Stimulated activated naive CD8-positive, alpha-beta T cell treated with anti-CD3 and anti-CD28 coated beads, Interleukin-15, Interleukin-2, amounts not matched to agents 100 U/mL and 50 U/mL, for 24 hours (primary cell): ENCODE measurements at regions not wholly inside any gene's neighbourhood (a gene's known extent, or its start where the extent isn't known, plus 50 kb on each side); places are given as distances from the start of the nearest gene placed in this dataset.

Source experiments
- ATAC-seq: fragments of 150-1000 bp; cut with Tn5 transposase; one replicate; pipeline ENCODE4 v1.10.0; 2021
- DNase-seq: peaks from one replicate; pipeline ENCODE4 v3.0.0; 2021

DNA sequence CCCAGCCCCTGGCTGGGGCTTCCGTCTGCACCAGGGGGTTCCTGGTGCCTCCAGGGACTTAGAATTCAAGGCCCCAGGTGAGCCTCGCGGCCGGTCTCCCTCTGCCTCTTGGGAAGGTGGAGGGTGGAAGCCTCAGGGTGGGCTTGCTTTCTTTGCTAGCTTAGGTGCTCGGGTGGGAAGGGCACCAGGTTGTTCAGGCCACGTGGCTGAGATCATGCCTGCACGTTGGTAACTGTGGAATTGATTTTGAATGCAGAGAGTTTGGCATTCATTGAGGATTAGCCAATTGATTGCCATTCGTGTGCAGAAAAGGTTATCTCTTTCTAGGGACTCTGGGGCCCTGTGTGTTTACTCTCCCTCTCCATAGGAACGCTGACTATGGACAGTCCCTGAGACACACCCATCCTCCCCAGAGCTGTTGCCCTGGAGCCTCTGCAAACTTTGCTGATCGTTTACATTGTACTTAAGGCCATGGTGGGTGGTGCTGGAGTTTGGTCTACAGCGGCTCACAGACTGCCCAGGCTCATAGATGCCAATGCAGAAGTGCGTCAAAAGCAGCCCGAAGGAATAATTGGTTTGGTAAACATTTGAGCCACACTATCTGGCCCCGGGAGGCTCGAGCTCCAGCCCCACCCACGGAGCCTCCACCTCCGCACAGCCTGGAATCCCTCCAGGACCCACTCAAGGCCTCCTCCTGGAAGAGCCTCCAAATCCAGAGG lies 1457.7 kb downstream of the BRD1 start:
- DNase-seq (no peak), ATAC-seq (no peak)

DNA sequence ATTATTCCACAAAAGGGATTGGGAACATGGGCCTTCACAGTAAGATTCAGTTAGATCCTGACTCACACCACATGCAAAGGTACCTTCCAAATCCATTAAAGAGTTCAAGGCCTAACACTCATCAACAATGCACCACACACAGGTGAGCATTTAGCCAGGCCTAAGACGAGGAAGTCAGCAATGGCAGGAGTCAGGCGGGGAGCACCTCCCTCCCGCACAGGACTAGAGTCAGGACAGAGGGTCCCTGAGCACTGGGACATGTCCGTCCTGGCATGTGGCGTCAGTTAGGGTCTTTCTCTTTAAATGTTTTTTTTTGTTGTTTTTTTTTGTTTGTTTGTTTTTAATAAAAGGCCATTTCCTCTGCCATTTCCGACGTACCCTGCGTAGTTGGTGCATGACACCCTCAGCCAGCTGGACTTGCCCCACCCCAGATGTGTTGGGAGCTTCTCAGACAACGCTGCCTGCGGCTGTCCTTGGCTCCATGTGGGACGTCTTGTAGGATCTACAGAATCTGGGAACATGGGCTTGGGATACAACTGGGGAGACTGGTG lies 1458.6 kb downstream of the BRD1 start:
- DNase-seq: no peak
- ATAC-seq: no peak

DNA sequence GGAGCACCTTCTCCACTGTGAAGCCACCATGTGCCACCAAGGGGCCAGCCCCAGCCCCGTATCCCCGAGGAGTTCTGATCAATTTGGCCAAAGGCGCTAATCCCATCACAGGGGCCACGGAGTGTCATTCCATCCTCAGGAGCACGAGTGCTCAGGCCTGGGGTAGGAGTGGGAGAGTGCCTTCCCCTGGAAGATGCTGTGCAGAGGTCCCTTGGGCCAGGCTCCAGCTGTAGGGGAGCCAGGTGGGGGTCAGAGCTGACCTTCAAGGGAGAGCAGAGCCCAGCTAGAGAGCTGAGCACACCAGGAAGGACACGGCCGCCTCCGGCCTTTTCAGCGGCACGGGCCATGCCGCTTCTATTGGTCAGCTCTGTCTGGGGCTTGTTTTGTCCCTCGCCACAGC lies 1459.9 kb downstream of the BRD1 start:
- DNase-seq: no peak
- ATAC-seq: no peak

DNA sequence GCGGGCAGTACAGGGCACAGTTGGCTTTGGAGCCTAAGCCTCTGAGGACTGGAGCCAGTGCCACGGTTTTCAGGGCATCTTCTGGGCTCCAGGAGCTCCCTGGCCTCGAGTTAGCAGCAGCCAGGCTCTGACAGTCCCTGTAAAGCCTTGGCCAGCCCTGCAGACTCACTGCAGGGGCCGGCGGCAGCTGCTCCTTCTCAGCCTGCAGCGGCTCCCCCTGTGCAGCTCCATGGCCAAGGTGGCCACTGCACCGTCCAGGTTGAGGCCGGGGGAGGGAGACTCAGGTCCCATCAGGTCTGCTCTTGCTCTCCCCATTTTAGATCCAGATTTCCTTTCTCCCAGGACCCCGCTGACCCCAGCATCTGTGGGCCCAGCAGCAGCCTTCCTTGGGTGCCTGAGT lies 1461.1 kb downstream of the BRD1 start:
- ATAC-seq: no peak
- no peak for DNase-seq

DNA sequence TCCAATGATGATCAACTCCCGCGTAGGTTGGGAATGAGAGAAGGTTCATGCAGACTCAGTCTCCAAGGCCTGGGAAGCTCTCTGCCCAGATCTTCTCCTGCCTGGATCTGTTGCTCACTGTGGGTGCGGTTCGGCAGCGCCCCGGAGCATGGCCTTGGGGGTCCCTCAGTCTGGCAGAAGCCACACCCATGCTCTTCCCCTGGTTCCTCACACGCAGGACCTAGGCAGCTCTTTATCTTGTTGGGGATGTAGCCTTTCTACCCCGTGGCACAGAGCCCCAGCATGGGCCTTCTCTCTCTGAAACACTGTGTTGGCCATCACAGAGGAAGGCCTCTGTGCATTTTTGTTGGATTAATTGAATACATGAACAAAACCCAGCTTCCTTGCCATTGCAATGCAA lies 1461.6 kb downstream of the BRD1 start:
- ATAC-seq (no peak), DNase-seq (no peak)

DNA sequence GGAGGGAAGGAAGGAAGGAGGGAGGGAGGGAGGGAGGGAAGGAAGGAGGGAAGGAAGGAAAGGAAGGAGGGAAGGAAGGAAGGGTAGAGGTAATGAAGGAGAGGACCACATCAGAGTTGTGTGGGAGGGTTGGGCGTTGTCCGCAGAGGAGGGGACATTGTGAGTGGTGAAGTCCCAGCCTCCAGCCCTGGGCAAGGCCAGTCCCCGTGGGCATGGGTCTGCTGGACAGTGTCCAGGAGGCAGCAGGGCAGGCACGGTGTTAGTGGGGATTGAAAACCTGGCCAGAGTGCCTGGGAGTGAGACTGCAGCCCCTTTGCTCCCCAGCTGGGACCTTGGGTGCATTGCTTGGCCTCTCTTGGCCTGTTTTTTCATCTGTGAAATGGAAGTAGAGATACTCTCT lies 1462.3 kb downstream of the BRD1 start:
- no peak for ATAC-seq

DNA sequence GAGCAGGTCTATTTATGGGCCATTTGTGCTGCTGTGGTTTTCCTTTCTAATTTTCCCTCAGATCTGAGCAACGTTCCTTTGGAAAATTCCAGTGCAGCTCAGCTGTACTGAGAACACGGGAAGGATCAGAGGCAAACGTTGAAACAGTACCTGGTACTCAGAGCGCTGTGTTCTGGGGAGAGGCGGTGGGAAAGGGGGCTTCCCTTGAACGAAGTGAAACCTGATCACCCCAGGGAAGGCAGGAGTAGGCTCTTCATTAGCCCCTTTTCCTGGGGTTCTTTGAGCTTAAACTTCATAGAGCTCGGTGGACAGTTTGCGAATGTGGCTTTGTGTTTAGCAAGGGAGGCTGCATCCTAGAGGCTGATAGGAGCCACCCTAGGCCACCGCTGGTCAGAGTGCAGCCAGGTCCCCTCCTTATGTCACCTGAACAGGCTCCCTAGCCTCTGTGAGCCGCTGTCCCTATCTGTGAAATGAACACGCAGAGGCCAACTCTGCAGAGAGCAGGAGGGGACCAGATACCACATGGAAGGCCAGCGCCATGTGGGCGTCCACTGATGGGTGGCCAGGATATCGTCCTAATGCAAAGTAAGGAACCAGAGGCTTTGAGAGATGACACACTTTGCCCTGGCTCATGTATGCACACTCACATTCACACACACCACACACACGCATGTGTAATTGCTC lies 1464.8 kb downstream of the BRD1 start:
- no peak for ATAC-seq
- DNase-seq: no peak

More for the DNA sequence above, 1462.3 kb downstream of the BRD1 start:
- no peak for DNase-seq

DNA sequence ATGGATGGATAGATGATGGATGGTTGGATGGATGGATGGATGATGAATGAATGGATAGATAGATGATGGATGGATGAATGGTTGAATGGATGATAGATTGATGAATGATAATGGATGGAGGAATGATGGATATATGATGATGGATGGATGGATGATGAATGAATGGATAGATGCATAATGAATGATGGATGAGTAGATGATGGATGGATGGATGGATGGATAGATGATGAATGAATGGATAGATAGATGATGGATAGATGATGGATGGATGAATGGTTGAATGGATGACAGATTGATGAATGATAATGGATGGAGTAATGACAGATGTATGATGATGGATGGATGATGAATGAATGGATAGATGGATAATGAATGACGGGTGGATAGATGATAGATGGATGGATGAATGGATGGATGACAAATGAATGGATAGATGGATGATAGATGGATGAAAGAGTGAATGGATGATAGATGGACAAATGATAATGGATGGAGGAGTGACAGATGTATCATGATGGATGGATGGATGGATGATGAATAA lies 1466.5 kb downstream of the BRD1 start:
- ATAC-seq: no peak
- DNase-seq: no peak

DNA sequence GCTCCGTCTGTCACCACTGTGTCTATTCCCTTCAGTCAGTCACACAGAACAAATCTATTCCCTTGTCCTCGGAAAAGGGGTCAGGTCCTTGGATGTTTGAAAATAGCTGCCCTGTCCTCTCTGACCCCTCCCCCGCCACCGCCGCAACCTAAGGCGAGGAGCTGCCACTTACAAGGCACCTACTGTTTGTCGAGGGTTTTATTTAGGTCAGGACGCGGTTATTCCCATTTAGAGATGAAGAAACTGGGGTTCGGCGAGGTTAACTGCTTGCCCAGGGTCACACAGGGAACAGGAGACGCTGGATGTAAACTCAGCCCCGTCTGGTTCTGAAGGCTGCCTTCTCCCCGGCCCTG lies 1468.1 kb downstream of the BRD1 start:
- no peak for ATAC-seq
- DNase-seq: no peak

DNA sequence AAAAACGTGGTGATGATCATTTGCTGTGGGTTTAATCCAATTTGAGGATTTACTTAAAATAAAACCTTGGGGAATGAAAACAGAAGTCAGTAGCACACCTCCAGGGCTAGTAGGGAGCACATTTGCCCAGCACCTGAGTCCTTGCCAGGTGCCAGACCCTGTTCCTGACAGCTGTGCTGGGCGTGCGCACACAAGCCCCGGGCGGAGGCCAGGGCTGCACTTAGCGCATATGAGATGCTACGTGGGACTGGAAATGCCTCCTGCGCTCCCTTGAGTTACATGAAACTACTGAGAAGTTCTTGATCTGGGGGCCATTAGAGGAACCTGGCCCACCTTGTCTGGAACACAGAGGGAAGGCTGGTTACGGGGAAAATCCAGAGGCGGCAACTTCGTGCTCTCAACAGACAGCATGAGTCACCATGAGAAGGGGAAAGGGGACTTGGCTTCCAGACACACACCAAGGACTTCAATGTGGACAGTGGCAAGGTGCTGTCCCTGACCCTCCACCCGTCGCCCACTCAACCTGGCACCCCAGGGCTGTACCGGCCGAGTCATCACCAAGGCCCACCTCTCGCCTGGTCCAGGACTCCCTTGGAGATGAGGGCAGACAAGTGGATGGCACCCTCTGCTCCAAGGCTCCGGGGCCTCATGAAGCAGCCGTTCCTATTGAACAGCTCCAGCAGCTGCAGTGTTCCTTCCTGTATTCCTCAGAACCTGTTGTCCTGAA lies 1468.6 kb downstream of the BRD1 start:
- no peak for ATAC-seq
- DNase-seq: no peak

DNA sequence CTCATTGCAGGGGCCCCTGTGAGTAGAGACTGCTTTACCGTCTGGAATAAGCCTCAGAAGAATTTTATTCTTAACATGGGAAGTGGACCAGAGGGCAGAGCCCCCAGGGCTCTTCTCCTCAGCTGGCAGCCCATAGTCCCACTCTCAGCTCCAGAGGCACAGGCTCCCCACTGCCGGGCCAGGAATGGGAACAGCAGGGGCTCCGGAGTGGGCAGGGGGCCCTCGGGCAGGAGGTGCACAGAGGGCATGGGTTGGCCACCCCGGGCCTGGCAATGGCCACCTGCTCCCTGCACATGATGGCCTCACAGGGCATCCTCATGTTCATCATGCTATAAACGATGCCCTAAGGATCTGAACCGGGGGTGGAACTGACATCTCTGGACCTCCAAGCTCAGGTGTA lies 1469.7 kb downstream of the BRD1 start:
- no peak for ATAC-seq
- no peak for DNase-seq

DNA sequence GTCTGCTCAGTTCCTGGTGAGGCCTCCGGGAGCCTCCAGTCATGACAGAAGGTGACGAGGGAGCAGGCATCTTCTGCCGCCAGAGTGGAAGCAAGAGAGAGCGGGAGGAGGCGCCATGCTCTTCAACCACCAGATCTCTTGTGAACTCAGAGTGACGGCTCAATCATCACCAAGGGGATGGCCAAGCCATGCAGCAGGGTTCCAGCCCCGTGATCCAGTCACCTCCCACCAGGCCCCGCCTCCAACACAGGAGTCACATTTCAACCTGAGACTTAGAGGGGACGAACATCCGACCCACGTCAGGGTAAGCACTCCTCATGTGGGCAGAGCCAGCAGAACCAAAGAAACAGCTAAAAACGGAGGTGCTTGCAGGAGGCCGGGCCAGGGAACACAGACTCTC lies 1470.5 kb downstream of the BRD1 start:
- no peak for ATAC-seq
- DNase-seq: no peak

DNA sequence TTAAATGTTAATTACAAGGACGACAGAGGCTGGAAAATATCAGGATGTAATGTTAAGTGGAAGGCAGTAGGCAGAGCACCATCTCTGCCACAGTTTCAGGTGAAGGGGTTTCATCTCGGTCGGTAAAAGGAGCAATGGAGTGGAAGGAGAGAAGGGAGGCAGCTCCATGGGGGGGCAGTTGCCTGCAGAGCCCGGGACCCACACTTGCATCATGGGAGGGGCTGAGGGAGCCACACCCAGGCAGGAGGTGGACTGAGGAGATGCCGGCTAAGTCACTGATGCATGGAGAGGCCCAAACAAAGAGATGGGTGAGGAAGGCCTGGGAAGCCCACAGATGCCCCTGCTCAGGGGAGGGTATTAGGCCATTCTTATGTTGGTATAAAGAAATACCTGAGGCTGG lies 1470.9 kb downstream of the BRD1 start:
- DNase-seq (no peak), ATAC-seq (no peak)

DNA sequence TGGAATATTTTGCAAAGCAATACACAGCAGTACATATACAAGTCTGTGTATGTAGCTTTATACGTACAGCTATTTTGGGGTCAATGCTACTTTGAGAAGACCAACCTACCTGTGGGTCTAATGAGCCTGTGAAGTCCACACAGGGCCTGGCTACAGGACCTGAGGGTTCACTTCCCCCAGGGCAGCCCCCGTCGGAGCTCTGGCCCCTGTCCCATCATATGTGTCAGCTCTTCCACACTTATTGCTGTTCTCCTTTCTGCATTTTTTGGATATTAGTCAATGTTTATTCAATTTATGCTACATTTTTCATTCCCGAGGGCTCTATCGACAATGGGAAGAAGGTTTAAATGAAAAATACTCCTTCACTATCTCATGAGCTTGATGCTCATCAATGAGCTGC lies 1473.6 kb downstream of the BRD1 start:
- DNase-seq: no peak

DNA sequence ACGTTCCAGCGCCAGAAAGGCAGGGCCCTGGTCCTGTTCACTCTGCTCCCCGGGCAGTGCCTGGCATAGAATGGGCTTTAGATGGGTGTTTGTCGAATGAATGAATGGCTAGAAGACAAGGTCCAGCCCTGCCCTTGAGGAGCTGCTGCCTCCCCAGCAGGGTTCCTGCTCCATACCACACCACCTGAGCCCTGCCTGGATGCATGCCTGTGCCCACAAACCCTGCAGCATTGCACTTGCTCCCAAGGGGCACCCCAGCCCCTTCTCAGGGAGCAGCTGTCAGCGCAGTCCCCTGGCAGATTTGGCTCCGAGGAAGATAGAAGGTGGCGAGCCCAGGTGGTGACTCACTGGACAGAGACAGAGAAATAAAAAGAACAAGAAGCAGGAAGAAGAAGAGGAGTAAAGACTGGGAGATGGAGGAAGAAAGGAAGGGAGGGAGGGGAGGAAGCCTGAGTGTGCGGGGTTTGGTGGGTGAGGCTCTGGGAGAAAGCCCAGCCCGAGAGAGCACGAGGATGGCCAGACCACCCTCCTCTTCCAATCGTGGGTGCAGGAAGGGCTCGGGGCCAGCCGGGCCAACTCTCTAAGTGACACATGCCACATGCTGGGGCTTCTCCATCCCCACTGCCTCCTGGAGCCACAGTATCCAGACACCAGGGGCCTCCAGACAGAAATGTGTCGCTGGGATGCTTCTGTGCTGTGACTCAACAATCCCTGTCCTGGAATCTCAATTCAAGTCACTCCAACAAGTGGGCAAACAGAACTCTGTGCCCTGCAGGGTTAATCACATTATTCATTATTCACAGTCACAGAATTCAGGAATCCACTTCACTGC lies 1474.3 kb downstream of the BRD1 start:
- ATAC-seq (no peak), DNase-seq (no peak)

More for the DNA sequence above, 1473.6 kb downstream of the BRD1 start:
- no peak for ATAC-seq

DNA sequence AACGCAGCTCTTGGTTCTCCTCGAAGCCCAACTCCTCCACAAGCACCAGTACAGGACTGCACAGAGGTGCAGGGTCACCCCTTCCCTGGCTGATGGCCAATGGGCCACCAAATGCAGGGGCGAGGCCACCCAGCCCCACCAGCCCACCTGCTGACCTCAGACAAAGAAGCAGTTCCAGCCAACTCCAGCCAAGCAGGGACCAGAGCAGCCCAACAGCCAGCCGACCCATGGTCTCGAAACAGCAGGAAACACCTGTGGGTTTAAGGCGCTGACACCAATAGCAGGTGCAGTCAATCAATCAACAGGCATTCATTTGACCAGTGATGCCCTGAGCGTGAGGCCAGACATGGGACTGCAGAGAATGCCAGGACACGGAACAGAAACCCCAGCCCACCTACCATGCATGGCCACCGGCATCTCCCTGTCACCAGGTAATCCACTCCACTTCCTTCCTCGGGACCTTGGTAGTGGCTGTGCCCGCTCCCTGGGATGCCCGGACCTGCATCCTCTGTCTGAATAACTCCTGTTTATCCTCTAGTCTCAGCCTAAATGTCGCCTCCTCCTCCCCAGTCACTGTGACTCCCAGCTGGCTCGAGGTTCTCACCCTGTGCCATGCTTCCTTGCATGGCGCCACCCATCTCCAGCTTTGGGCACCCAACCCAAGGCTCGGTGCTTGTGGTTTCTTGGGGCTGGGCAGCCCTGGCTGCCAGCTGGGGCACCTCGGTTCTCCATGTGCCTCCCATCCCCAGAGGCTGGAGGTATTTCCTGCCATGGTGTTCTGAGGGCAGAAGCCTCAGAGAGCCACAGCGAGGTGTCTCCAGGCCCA lies 1475.4 kb downstream of the BRD1 start:
- ATAC-seq: no peak
- no peak for DNase-seq

DNA sequence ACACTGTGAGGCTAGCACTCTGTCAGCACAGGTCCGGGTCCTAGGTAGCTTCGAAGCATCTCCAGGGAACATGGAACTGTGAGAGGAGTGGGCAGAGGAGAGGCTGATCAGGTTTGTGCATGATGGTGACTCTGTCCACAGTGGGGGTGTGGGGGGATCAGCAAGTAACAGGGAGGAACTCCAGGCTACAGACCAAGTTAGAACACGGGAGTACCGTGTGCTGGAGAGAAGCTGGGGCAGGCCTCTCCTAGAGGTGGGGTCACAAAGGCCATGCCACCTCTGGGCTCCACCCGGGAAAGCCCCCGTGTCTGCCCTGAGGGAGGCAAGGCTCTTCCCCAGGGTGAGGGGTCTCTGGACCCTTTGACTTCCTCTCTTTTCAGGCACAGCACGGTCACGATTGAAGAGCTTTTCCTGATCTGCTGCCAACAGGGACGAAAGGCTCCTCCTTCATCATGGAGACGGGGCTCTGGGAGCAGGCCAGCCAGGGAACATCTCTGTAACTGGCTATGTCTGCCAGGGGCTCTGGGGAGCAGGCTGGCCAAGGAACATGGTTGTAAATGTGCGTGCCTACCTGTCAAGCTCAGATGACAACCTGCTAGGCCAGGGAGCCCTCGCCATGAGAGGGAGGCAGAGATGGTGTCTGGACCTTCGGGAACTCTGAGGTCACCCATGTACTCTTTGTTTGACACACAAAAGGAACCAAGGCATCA lies 1476.1 kb downstream of the BRD1 start:
- ATAC-seq: no peak
- no peak for DNase-seq

DNA sequence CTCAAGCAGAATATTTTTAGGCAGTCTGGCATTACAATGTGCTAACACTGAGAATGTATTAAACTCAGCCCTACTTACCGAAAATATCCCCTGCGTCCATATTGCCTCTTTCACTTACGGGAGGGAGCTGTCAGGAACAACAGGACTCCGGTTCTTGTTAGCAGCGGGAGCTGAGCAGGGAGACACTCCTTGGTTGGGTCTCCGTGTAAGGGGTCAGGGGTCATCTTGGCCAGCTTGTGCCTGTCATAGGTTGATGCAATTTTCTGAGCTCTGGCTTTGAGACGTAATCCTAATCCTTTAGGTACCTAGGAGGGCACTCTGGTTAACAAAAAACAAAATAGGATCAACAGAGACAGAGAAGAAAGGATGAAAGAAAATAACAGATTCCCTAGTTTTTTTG lies 1477.2 kb downstream of the BRD1 start:
- no peak for ATAC-seq
- no peak for DNase-seq

DNA sequence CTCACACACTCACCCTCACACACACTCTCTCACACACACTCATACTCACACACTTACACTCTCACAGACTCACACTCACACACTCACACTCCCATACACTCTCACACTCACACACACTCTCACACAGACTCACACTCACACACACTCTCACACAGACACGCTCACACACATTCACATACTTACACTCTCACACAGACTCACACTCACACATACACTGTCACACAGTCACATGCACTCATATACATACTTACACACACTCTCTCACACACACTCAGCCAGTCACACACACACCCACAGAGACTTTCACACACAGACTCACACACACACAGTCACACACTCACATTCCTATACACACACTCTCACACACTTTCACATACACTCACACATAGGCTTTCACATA lies 1478.8 kb downstream of the BRD1 start:
- DNase-seq (no peak), ATAC-seq (no peak)

DNA sequence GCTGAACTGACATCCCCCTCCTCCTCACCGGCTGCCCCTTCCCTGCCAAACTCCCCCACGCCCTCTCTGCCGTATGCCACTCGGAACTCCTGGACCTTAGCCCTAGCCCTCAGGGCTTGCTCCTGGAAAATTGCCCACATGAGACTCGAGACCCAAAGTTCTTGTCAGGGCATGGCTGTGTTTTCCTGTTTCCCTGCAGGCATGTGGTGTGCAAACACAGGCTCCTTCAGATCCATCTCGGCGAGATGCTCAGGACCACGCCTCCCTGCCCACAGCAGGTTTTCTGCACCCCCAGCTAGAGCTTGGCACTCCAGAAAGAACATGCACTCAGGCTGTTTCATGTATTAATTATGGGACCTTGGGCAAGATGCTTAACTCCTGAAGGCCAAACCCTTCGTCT lies 1480.4 kb downstream of the BRD1 start:
- DNase-seq (no peak), ATAC-seq (no peak)

DNA sequence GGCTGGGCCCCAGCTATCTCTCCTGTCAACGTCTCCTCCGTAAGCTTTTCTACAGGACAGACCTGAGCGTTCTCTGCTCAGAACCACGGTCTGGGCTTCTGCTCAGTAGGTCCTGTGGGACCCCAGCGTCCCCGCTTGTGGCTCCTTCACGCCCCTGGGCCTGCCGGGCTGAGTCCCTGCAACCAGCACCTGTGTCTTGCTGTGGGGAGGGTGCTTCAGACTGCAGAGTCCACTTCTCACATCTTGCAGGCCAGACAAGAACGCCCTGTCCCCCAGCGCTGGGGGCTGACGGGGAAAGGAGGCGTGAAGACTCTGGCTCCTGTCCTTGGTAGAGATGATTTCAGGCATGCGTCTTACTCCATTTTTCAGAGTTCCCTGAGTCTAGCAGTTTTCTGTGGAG lies 1480.8 kb downstream of the BRD1 start:
- ATAC-seq (no peak), DNase-seq (no peak)
